OCI-LY1 (cell line): ENCODE measurements at regions not wholly inside any gene's neighbourhood (a gene's known extent, or its start where the extent isn't known, plus 50 kb on each side); places are given as distances from the start of the nearest gene placed in this dataset.

Source experiments
- EZH2 ChIP-seq: fragments of 200-600 bp; sonication (generic), shearing (Covaris generic); IDR thresholded peaks from 2 replicates; pipeline ENCODE4 v1.8.0; 2017; ENCODE audit warnings: borderline replicate concordance, mixed run types, mild to moderate bottlenecking, antibody characterized with exemption, low read length, moderate library complexity, mixed read lengths
- TF ChIP-seq, protein P1 (sequence below): fragments of 200-600 bp; sonication (generic), shearing (Covaris generic); IDR thresholded peaks from 2 replicates; pipeline ENCODE4 v1.5.1; 2017; ENCODE audit warnings: mild to moderate bottlenecking, antibody characterized with exemption, low read length, moderate library complexity, mixed read lengths

DNA sequence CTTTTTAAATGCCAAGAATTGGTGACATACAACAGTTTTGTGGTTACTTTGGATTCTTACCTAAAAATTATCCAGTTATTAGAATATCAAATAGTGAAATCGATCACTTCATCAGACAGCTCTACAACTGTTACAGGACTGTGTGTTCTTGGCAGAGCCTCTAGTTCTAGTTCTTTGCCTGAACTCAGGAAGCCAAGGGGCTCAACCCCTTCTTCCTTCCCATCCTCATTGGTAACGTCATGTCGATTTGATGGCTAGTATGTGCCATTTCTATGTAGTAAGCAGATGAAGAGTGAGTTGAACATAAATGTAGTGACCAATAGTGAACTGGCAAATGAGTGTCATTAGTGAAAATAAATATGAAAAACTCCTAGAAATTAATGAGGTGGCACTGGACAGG lies 59.4 kb upstream of the LIMCH1 start:
- TF ChIP-seq, protein P1, sequence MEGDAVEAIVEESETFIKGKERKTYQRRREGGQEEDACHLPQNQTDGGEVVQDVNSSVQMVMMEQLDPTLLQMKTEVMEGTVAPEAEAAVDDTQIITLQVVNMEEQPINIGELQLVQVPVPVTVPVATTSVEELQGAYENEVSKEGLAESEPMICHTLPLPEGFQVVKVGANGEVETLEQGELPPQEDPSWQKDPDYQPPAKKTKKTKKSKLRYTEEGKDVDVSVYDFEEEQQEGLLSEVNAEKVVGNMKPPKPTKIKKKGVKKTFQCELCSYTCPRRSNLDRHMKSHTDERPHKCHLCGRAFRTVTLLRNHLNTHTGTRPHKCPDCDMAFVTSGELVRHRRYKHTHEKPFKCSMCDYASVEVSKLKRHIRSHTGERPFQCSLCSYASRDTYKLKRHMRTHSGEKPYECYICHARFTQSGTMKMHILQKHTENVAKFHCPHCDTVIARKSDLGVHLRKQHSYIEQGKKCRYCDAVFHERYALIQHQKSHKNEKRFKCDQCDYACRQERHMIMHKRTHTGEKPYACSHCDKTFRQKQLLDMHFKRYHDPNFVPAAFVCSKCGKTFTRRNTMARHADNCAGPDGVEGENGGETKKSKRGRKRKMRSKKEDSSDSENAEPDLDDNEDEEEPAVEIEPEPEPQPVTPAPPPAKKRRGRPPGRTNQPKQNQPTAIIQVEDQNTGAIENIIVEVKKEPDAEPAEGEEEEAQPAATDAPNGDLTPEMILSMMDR = no peak
- no peak for TF ChIP-seq EZH2
